Panc1 (cell line): ENCODE measurements at regions not wholly inside any gene's neighbourhood (a gene's known extent, or its start where the extent isn't known, plus 50 kb on each side); places are given as distances from the start of the nearest gene placed in this dataset.

Source experiments
- ATAC-seq: fragments of 200-7000 bp; cut with Tn5 transposase; 2 replicates; pipeline ENCODE4 v1.9.1; 2020; ENCODE audit warnings: mild to moderate bottlenecking, moderate library complexity
- BruUV-seq: library from RNA; stranded (reverse); fragments of 400-500 nt; replicated peaks from 2 replicates; lab custom pipeline; 2021; lab: Mats Ljungman, UMichigan
- CTCF ChIA-PET: fragments of 300-600 bp; sonication (Branson Sonifier 250); formaldehyde crosslinking; loops from one replicate; lab custom pipeline; 2022; ENCODE audit warnings: antibody characterized with exemption; lab: Charles Lee
- POLR2A ChIA-PET: fragments of 300-600 bp; sonication (Branson Sonifier 250); formaldehyde crosslinking; loops from one replicate; lab custom pipeline; 2022; ENCODE audit warnings: antibody characterized with exemption; lab: Charles Lee
- DNase-seq: peaks from one replicate; pipeline ENCODE4 v3.0.0-alpha.2; 2010; ENCODE audit warnings: low read depth, low spot score
- H3K27ac ChIP-seq: 2 replicates; pipeline ENCODE4 v1.5.1; 2011; ENCODE audit warnings: mild to moderate bottlenecking, low read length, inconsistent platforms
- H3K27me3 ChIP-seq: fragments of 200-500 bp; sonication (Bioruptor generic); 2 replicates; pipeline ENCODE4 v1.6.0; 2014; ENCODE audit warnings: low read length, inconsistent platforms; ENCODE audit not compliant: control insufficient read depth, insufficient read depth
- H3K36me3 ChIP-seq: fragments of 200-500 bp; sonication (Bioruptor generic); 2 replicates; pipeline ENCODE4 v1.5.1; 2014; ENCODE audit warnings: inconsistent platforms, mild to moderate bottlenecking, low read length, moderate library complexity; ENCODE audit not compliant: control insufficient read depth, insufficient read depth
- H3K4me1 ChIP-seq: 2 replicates; pipeline ENCODE4 v1.5.1; 2011; ENCODE audit warnings: inconsistent platforms, mild to moderate bottlenecking, low read length, moderate library complexity; ENCODE audit not compliant: control insufficient read depth, insufficient read depth
- H3K4me3 ChIP-seq, 2 experiments: 2 replicates each; pipeline ENCODE4 v1.5.1; 2011 to 2012; ENCODE audit warnings: low read depth in 2 of 2, low read length in 2 of 2, mild to moderate bottlenecking in 2 of 2, inconsistent platforms in 1 of 2, moderate library complexity in 1 of 2
- H3K9me3 ChIP-seq: fragments of 200-500 bp; sonication (Bioruptor generic); 2 replicates; pipeline ENCODE4 v1.5.1; 2014; ENCODE audit warnings: low read depth, mild to moderate bottlenecking, inconsistent platforms, low read length, moderate library complexity; ENCODE audit not compliant: control insufficient read depth, insufficient read depth
- CTCF ChIP-seq: fragments of 450-650 bp; IDR thresholded peaks from 2 replicates; pipeline ENCODE4 v1.5.1; 2017; ENCODE audit warnings: mild to moderate bottlenecking
- POLR2AphosphoS5 ChIP-seq: IDR thresholded peaks from 2 replicates; pipeline ENCODE4 v1.6.1; 2012; ENCODE audit warnings: mild to moderate bottlenecking, low read depth, low read length, moderate library complexity
- SIN3A ChIP-seq: IDR thresholded peaks from 2 replicates; pipeline ENCODE4 v1.6.1; 2012; ENCODE audit warnings: low read depth, mild to moderate bottlenecking, low read length, moderate library complexity, borderline replicate concordance; ENCODE audit not compliant: insufficient read depth
- TCF7L2 ChIP-seq: IDR thresholded peaks from 2 replicates; pipeline ENCODE4 v1.6.1; 2011; ENCODE audit warnings: mild to moderate bottlenecking, low read depth, low read length, inconsistent platforms
- in situ Hi-C: cut with HindIII; loops from 2 replicates; pipeline ENCODE4 v1.10.0; 2016; ENCODE audit warnings: low sequenced_read_pairs, low pct_unique_long_range_greater_than_20kb
- intact Hi-C: fragments of 100-400 bp; cut with micrococcal nuclease; formaldehyde crosslinking; loops from one replicate; pipeline ENCODE4 v1.10.0; 2022; ENCODE audit not compliant: unreplicated experiment
- TF ChIP-seq, protein P1 (sequence below), 2 experiments: IDR thresholded peaks; 2 replicates each; pipeline ENCODE4 v1.6.1; 2011 to 2012; ENCODE audit warnings: low read depth in 2 of 2, control low read depth in 1 of 2, low read length in 1 of 2, mild to moderate bottlenecking in 1 of 2, moderate library complexity in 1 of 2; ENCODE audit not compliant: insufficient read depth in 1 of 2

DNA sequence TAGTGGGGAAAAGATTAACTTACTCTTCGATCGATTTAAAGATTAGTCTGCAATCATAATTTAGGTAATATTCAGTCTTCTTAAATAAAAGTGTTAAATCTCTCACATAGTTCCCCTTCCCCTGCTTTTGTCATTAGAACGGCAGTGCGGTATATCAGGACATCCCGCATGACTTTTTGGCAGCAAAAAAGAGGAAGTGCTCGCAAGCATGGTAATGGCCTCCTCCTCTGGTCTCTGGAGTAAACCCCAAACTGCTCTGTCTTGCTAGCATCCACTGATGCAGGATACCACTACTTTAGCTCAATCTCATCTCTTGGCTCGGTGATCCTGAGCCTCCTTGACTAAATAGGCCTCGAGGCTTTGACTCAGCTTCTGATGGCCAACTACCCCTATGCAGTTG is 78.7 kb upstream of the VAV3 start:
- in situ Hi-C loops, result no loop called here
- H3K36me3 ChIP-seq, result no peaks in the 10 kb centered on the region

GRCh38 chr1:108042610-108043009 is 77.6 kb upstream of the VAV3 start:
- intact Hi-C loops (no loop called here), in situ Hi-C loops (no loop called here)
- Histone ChIP-seq H3K4me3 (no peak overlapping the region), H3K4me1 (no peaks in the 10 kb centered on the region), H3K27ac (no peak overlapping the region), H3K9me3 (no peaks in the 10 kb centered on the region), H3K27me3 (no peaks in the 10 kb centered on the region), H3K36me3 (no peaks in the 10 kb centered on the region)
- TF ChIP-seq, protein P1, sequence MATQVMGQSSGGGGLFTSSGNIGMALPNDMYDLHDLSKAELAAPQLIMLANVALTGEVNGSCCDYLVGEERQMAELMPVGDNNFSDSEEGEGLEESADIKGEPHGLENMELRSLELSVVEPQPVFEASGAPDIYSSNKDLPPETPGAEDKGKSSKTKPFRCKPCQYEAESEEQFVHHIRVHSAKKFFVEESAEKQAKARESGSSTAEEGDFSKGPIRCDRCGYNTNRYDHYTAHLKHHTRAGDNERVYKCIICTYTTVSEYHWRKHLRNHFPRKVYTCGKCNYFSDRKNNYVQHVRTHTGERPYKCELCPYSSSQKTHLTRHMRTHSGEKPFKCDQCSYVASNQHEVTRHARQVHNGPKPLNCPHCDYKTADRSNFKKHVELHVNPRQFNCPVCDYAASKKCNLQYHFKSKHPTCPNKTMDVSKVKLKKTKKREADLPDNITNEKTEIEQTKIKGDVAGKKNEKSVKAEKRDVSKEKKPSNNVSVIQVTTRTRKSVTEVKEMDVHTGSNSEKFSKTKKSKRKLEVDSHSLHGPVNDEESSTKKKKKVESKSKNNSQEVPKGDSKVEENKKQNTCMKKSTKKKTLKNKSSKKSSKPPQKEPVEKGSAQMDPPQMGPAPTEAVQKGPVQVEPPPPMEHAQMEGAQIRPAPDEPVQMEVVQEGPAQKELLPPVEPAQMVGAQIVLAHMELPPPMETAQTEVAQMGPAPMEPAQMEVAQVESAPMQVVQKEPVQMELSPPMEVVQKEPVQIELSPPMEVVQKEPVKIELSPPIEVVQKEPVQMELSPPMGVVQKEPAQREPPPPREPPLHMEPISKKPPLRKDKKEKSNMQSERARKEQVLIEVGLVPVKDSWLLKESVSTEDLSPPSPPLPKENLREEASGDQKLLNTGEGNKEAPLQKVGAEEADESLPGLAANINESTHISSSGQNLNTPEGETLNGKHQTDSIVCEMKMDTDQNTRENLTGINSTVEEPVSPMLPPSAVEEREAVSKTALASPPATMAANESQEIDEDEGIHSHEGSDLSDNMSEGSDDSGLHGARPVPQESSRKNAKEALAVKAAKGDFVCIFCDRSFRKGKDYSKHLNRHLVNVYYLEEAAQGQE (IDR thresholded peaks at IDR 0.05; ENCODE audit: insufficient read depth in 1 of 2, low read depth in 2 of 2, low read length in 1 of 2), result no peak
- ChIA-PET POLR2A (no interaction called here), CTCF (no interaction called here)
- no peak for DNase-seq
- no peak for ATAC-seq
- BruUV-seq, result no TSS peak

More for the DNA sequence above, 78.7 kb upstream of the VAV3 start:
- intact Hi-C loops, result no loop called here
- Histone ChIP-seq H3K4me3 (no peak overlapping the region), H3K9me3 (no peaks in the 10 kb centered on the region), H3K27ac (no peak overlapping the region), H3K27me3 (no peaks in the 10 kb centered on the region), H3K4me1 (no peaks in the 10 kb centered on the region)
- DNase-seq, result no peak
- POLR2A ChIA-PET, result no interaction called here
- no TSS peak for BruUV-seq
- ATAC-seq, result no peak
- TF ChIP-seq CTCF (no peak), SIN3A (no peak), POLR2AphosphoS5 (no peak), TCF7L2 (no peak)
- TF ChIP-seq, protein P1 (IDR thresholded peaks at IDR 0.05; ENCODE audit: insufficient read depth in 1 of 2, low read depth in 2 of 2, low read length in 1 of 2), result no peak
- CTCF ChIA-PET, result no interaction called here
